ENCODE measurements at regions not wholly inside any gene's neighbourhood (a gene's known extent, or its start where the extent isn't known, plus 50 kb on each side); places are given as distances from the start of the nearest gene placed in this dataset.

GRCh38 chr5:60374409-60374808, 325.6 kb downstream of the DEPDC1B start:
- in situ Hi-C loops (cut with HindIII; ENCODE audit: extremely low pct_ligation_motif_present, low pct_unique_long_range_greater_than_20kb): no loop called here
- H3K79me2 ChIP-seq (ENCODE audit: insufficient read depth, low read length): no peaks in the 10 kb centered on the region
- intact Hi-C loops (cut with micrococcal nuclease; ENCODE audit: unreplicated experiment): no loop called here
- no peaks in the 10 kb centered on the region for H4K20me1 ChIP-seq (ENCODE audit: insufficient read depth, low read length)
- FAIRE-seq: no peak
- H3K4me2 ChIP-seq (ENCODE audit: low read depth, low read length): no peak overlapping the region
- peaks cover 53% of the 10 kb centered on the region for H3K4me1 ChIP-seq (ENCODE audit: insufficient read depth, low read length)
- H3K9me3 ChIP-seq (ENCODE audit: low read length): no peaks in the 10 kb centered on the region
- no peak for DNase-seq (ENCODE audit: low spot score)
- WGBS (ENCODE audit: low lambda C conversion rate): 78% methylated on average over 5 of the region's 5 CpGs
- no TSS peak for BruUV-seq (replicated peaks)
- no peak overlapping the region for H3K9ac ChIP-seq (ENCODE audit: insufficient read depth, low read depth, low read length)
- no peaks in the 10 kb centered on the region for H3K27me3 ChIP-seq (ENCODE audit: control insufficient read depth in 1 of 2, insufficient read depth in 2 of 2, low read length in 2 of 2)
- no peaks in the 10 kb centered on the region for H3K36me3 ChIP-seq (replicated peaks in 1 of 2; ENCODE audit: control insufficient read depth in 1 of 2, insufficient read depth in 2 of 2, low read length in 2 of 2)
- ATAC-seq: no peak
- H2AFZ ChIP-seq (ENCODE audit: low read length): no peak overlapping the region
- ChIA-PET POLR2A (no interaction called here), CTCF (ENCODE audit: low intra/inter-chr PET ratio, low total read pairs) (no interaction called here)
- TF ChIP-seq ZNF335 (CRISPR knock-in tag; IDR thresholded peaks at IDR 0.05): no peak
- no peak for TF ChIP-seq AKAP8 (CRISPR knock-in tag; IDR thresholded peaks at IDR 0.05)
- no peak overlapping the region for H3K4me3 ChIP-seq (replicated peaks in 1 of 3; ENCODE audit: insufficient read depth in 1 of 3, low read depth in 2 of 3, low read length in 3 of 3)
- H3K27ac ChIP-seq (ENCODE audit: extremely low read length, insufficient read depth, low read length): no peak overlapping the region

GRCh38 chr5:60372786-60373185, 327.2 kb downstream of the DEPDC1B start:
- H3K9me3 ChIP-seq (ENCODE audit: low read length): no peaks in the 10 kb centered on the region
- in situ Hi-C loops (cut with HindIII; ENCODE audit: extremely low pct_ligation_motif_present, low pct_unique_long_range_greater_than_20kb): no loop called here
- intact Hi-C loops (cut with micrococcal nuclease; ENCODE audit: unreplicated experiment): loop anchor here (2.0 kb wide), 1 partner anchor 20 kb away; no protein-coding TSS in a partner anchor
- ChIA-PET POLR2A (no interaction called here), CTCF (ENCODE audit: low intra/inter-chr PET ratio, low total read pairs) (no interaction called here)
- no peak for FAIRE-seq
- H3K4me3 ChIP-seq (replicated peaks in 1 of 3; ENCODE audit: insufficient read depth in 1 of 3, low read depth in 2 of 3, low read length in 3 of 3): no peak overlapping the region
- H3K4me2 ChIP-seq (ENCODE audit: low read depth, low read length): peak overlapping the region; percentile 48
- DNase-seq (ENCODE audit: low spot score): peak; percentile 33
- no peaks in the 10 kb centered on the region for H3K79me2 ChIP-seq (ENCODE audit: insufficient read depth, low read length)
- no peak overlapping the region for H3K9ac ChIP-seq (ENCODE audit: insufficient read depth, low read depth, low read length)
- 0 out of 2 replicates have a peak, but pooled peaks have one; percentile 18 for TF ChIP-seq ZNF644 (CRISPR knock-in tag; IDR thresholded peaks at IDR 0.05; ENCODE audit: low read depth)
- TF ChIP-seq ZBTB20 (CRISPR knock-in tag; IDR thresholded peaks at IDR 0.05; ENCODE audit: borderline replicate concordance, low read depth): no peak
- TF ChIP-seq SIX4 (CRISPR knock-in tag; IDR thresholded peaks at IDR 0.05): peak; percentile 39; the same call in 1 of the 2 replicates
- no peak for TF ChIP-seq DRAP1 (CRISPR knock-in tag; IDR thresholded peaks at IDR 0.05)
- TF ChIP-seq ZMYM4 (CRISPR knock-in tag; IDR thresholded peaks at IDR 0.05): peak; percentile 36; the same call in 1 of the 2 replicates
- TF ChIP-seq HOMEZ (CRISPR knock-in tag; IDR thresholded peaks at IDR 0.05; ENCODE audit: low read depth): 0 out of 2 replicates have a peak, but pooled peaks have one; percentile 41
- no peak for TF ChIP-seq HNF4A (CRISPR knock-in tag; IDR thresholded peaks at IDR 0.05)
- TF ChIP-seq KLF16 (CRISPR knock-in tag; IDR thresholded peaks at IDR 0.05): 0 out of 4 replicates have a peak, but pooled peaks of 1 of the 2 experiments have one; percentile 21
- TF ChIP-seq HNF1A (IDR thresholded peaks at IDR 0.05; ENCODE audit: low read depth): peak; percentile 61; the same call in 1 of the 2 replicates
- peak; percentile 41; the same call in 1 of the 2 replicates for TF ChIP-seq HNF1A (CRISPR knock-in tag; IDR thresholded peaks at IDR 0.05; ENCODE audit: borderline replicate concordance)
- H4K20me1 ChIP-seq (ENCODE audit: insufficient read depth, low read length): no peaks in the 10 kb centered on the region
- no peaks in the 10 kb centered on the region for H3K36me3 ChIP-seq (replicated peaks in 1 of 2; ENCODE audit: control insufficient read depth in 1 of 2, insufficient read depth in 2 of 2, low read length in 2 of 2)
- 38% methylated on average over 7 of the region's 7 CpGs for WGBS (ENCODE audit: low lambda C conversion rate)
- BruUV-seq (replicated peaks): no TSS peak
- peak; percentile 31; the same call in 1 of the 3 replicates for ATAC-seq
- H2AFZ ChIP-seq (ENCODE audit: low read length): no peak overlapping the region
- no peaks in the 10 kb centered on the region for H3K27me3 ChIP-seq (ENCODE audit: control insufficient read depth in 1 of 2, insufficient read depth in 2 of 2, low read length in 2 of 2)
- H3K27ac ChIP-seq (ENCODE audit: extremely low read length, insufficient read depth, low read length): no peak overlapping the region
- H3K4me1 ChIP-seq (ENCODE audit: insufficient read depth, low read length): peaks cover 53% of the 10 kb centered on the region
